Tibial artery (tissue), 4 donors: ENCODE measurements at regions not wholly inside any gene's neighbourhood (a gene's known extent, or its start where the extent isn't known, plus 50 kb on each side); places are given as distances from the start of the nearest gene placed in this dataset.

Experiments used
- DNase-seq, 2 donors: peaks; one replicate each; pipeline ENCODE4 v3.0.0-alpha.2; 2019
- H3K27ac ChIP-seq, 2 donors: fragments of 200-600 bp; sonication (generic) in 1 of 2; 1 replicate in 1 of 2; 2 replicates in 1 of 2; pipeline ENCODE4 v1.5.1; 2018 to 2019; ENCODE audit warnings: mild to moderate bottlenecking in 1 of 2
- H3K27me3 ChIP-seq, 2 donors: fragments of 200-600 bp; sonication (generic) in 1 of 2; one replicate each; pipeline versions ENCODE4 v1.5.1 to v1.6.0; 2016 to 2019
- H3K36me3 ChIP-seq, 3 donors: fragments of 200-600 bp; sonication (generic) in 2 of 3; one replicate each; pipeline ENCODE4 v1.5.1; 2016 to 2019; ENCODE audit warnings: mild to moderate bottlenecking in 2 of 3
- H3K4me1 ChIP-seq, 4 donors: fragments of 200-600 bp; sonication (generic) in 2 of 4; 1 replicate in 3 of 4; 2 replicates in 1 of 4; pipeline ENCODE4 v1.5.1; 2016 to 2019
- H3K4me3 ChIP-seq, 2 donors: fragments of 200-600 bp; sonication (generic) in 1 of 2; 1 replicate in 1 of 2; 2 replicates in 1 of 2; pipeline ENCODE4 v1.5.1; 2018 to 2019; ENCODE audit warnings: mild to moderate bottlenecking in 2 of 2
- H3K9me3 ChIP-seq, 3 donors: fragments of 200-600 bp; sonication (generic) in 1 of 3; one replicate each; pipeline ENCODE4 v1.5.1; 2016 to 2019
- CTCF ChIP-seq, 2 experiments: fragments of 200-600 bp in 1 of 2; fragments of 450-650 bp in 1 of 2; IDR thresholded peaks; one replicate each; pipeline ENCODE4 v1.5.1; 2017 to 2019; ENCODE audit warnings: antibody characterized with exemption in 2 of 2, mild to moderate bottlenecking in 1 of 2, moderate library complexity in 1 of 2
- intact Hi-C: fragments of 100-400 bp; cut with DNase I; formaldehyde crosslinking; loops from one replicate; pipeline ENCODE4 v1.15.0; 2023; ENCODE audit warnings: low total_unique reads

GRCh38 chr21:15140321-15141019 lies 75.7 kb upstream of the NRIP1 start:
- no peaks in the 10 kb centered on the region for H3K27me3 ChIP-seq
- no peak overlapping the region for H3K4me3 ChIP-seq
- no peak for DNase-seq
- intact Hi-C loops: no loop called here
- H3K36me3 ChIP-seq: no peaks in the 10 kb centered on the region
- H3K9me3 ChIP-seq: no peaks in the 10 kb centered on the region
- no peak for TF ChIP-seq CTCF (IDR thresholded peaks at IDR 0.05)
- no peak overlapping the region for H3K27ac ChIP-seq
- H3K4me1 ChIP-seq: peaks cover 0 to 16% (median 7%) of the 10 kb centered on the region in 4 donors

- H3K4me1 ChIP-seq: peaks cover 0 to 16% (median 7%) of the 10 kb centered on the region in 4 donors
- no peak for DNase-seq
- no peaks in the 10 kb centered on the region for H3K9me3 ChIP-seq
- H3K4me3 ChIP-seq: no peak overlapping the region
- no peaks in the 10 kb centered on the region for H3K36me3 ChIP-seq
- no peak for TF ChIP-seq CTCF (IDR thresholded peaks at IDR 0.05)
- no peaks in the 10 kb centered on the region for H3K27me3 ChIP-seq
- intact Hi-C loops: no loop called here
- H3K27ac ChIP-seq: no peak overlapping the region
These were observed 76.6 kb upstream of the NRIP1 start for GRCh38 chr21:15141261-15141970.

- Histone ChIP-seq H3K27ac (no peak overlapping the region), H3K36me3 (no peaks in the 10 kb centered on the region), H3K27me3 (no peaks in the 10 kb centered on the region), H3K4me1 (peaks cover 0 to 15% (median 6%) of the 10 kb centered on the region in 4 donors), H3K9me3 (no peaks in the 10 kb centered on the region), H3K4me3 (no peak overlapping the region)
- intact Hi-C loops: no loop called here
- DNase-seq: no peak
- no peak for TF ChIP-seq CTCF (IDR thresholded peaks at IDR 0.05)
These were observed 79.2 kb upstream of the NRIP1 start for GRCh38 chr21:15144026-15144425.

- intact Hi-C loops: no loop called here
- no peak for DNase-seq
- H3K27me3 ChIP-seq: no peaks in the 10 kb centered on the region
These were observed 83.6 kb upstream of the NRIP1 start for GRCh38 chr21:15148437-15148836.

GRCh38 chr21:15149600-15150224 lies 84.9 kb upstream of the NRIP1 start:
- Histone ChIP-seq H3K4me3 (no peak overlapping the region), H3K9me3 (no peaks in the 10 kb centered on the region), H3K27me3 (no peaks in the 10 kb centered on the region), H3K27ac (no peak overlapping the region), H3K4me1 (no peaks in the 10 kb centered on the region), H3K36me3 (no peaks in the 10 kb centered on the region)
- intact Hi-C loops: loop anchor here (10.0 kb wide), 1 partner anchor 85 kb away; the partner anchor contains the start of gene NRIP1
- TF ChIP-seq CTCF (IDR thresholded peaks at IDR 0.05): no peak
- no peak for DNase-seq

More at GRCh38 chr21:15148437-15148836, 83.6 kb upstream of the NRIP1 start:
- no peaks in the 10 kb centered on the region for H3K4me1 ChIP-seq
- no peak overlapping the region for H3K27ac ChIP-seq
- TF ChIP-seq CTCF (IDR thresholded peaks at IDR 0.05): no peak
- H3K36me3 ChIP-seq: no peaks in the 10 kb centered on the region
- H3K4me3 ChIP-seq: no peak overlapping the region
- H3K9me3 ChIP-seq: no peaks in the 10 kb centered on the region
